Mammary epithelial cell (primary cell): ENCODE measurements at regions not wholly inside any gene's neighbourhood (a gene's known extent, or its start where the extent isn't known, plus 50 kb on each side); places are given as distances from the start of the nearest gene placed in this dataset.

Experiments used
- EZH2 ChIP-seq: IDR thresholded peaks from 2 replicates; pipeline ENCODE4 v1.6.1; 2012; ENCODE audit warnings: low read length, inconsistent platforms, borderline replicate concordance
- TF ChIP-seq, protein P1 (sequence below), 2 donors: IDR thresholded peaks in 1 of 2; conservative IDR thresholded peaks in 1 of 2; 2 replicates each; pipeline ENCODE4 v1.5.1; 2011 to 2012; ENCODE audit warnings: inconsistent platforms in 2 of 2, low read length in 2 of 2, mild to moderate bottlenecking in 2 of 2, control low read depth in 1 of 2, low read depth in 1 of 2; ENCODE audit not compliant: insufficient read depth in 1 of 2; ENCODE audit errors: extremely low read depth in 1 of 2

GRCh38 chr11:134893810-134894685 lies 482.0 kb upstream of the B3GAT1 start:
- TF ChIP-seq EZH2: no peak
- TF ChIP-seq, protein P1, sequence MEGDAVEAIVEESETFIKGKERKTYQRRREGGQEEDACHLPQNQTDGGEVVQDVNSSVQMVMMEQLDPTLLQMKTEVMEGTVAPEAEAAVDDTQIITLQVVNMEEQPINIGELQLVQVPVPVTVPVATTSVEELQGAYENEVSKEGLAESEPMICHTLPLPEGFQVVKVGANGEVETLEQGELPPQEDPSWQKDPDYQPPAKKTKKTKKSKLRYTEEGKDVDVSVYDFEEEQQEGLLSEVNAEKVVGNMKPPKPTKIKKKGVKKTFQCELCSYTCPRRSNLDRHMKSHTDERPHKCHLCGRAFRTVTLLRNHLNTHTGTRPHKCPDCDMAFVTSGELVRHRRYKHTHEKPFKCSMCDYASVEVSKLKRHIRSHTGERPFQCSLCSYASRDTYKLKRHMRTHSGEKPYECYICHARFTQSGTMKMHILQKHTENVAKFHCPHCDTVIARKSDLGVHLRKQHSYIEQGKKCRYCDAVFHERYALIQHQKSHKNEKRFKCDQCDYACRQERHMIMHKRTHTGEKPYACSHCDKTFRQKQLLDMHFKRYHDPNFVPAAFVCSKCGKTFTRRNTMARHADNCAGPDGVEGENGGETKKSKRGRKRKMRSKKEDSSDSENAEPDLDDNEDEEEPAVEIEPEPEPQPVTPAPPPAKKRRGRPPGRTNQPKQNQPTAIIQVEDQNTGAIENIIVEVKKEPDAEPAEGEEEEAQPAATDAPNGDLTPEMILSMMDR (conservative IDR thresholded peaks at IDR 0.05 in 1 of 2, IDR thresholded peaks at IDR 0.05 in 1 of 2; ENCODE audit: extremely low read depth in 1 of 2, insufficient read depth in 1 of 2, low read depth in 1 of 2, low read length in 2 of 2): no peak
